Cardiac muscle cell (in vitro differentiated cells and primary cell): ENCODE measurements at regions not wholly inside any gene's neighbourhood (a gene's known extent, or its start where the extent isn't known, plus 50 kb on each side); places are given as distances from the start of the nearest gene placed in this dataset.
A peak's percentile ranks its signal among the peaks of the same experiment; 100 is the strongest.

Experiments used
- DNase-seq, 2 donors: peaks; one replicate each; pipeline versions ENCODE4 v3.0.0 to v3.0.0-alpha.2; 2010 to 2017; ENCODE audit warnings: low read depth in 1 of 2, low spot score in 1 of 2
- H3K27ac ChIP-seq: fragments of 200-600 bp; sonication (generic); 2 replicates; pipeline ENCODE4 v1.5.1; 2016
- H3K27me3 ChIP-seq: fragments of 200-600 bp; sonication (generic); 2 replicates; pipeline ENCODE4 v1.6.0; 2016; ENCODE audit warnings: control low read depth
- H3K36me3 ChIP-seq: fragments of 200-600 bp; sonication (generic); 2 replicates; pipeline ENCODE4 v1.5.1; 2016; ENCODE audit warnings: control low read depth
- H3K4me1 ChIP-seq: fragments of 200-600 bp; sonication (generic); 2 replicates; pipeline ENCODE4 v1.8.1; 2017; ENCODE audit warnings: low read depth, mild to moderate bottlenecking, mixed run types
- H3K4me3 ChIP-seq: fragments of 200-600 bp; sonication (generic); 2 replicates; pipeline ENCODE4 v1.5.1; 2016; ENCODE audit warnings: mild to moderate bottlenecking
- H3K9me3 ChIP-seq: fragments of 200-600 bp; sonication (generic); 2 replicates; pipeline ENCODE4 v1.5.1; 2017; ENCODE audit warnings: low read depth, mild to moderate bottlenecking, control low read depth
- TF ChIP-seq, protein P1 (sequence below): IDR thresholded peaks from 2 replicates; pipeline ENCODE4 v1.5.1; 2012; ENCODE audit warnings: low read depth, mild to moderate bottlenecking, low read length

DNA sequence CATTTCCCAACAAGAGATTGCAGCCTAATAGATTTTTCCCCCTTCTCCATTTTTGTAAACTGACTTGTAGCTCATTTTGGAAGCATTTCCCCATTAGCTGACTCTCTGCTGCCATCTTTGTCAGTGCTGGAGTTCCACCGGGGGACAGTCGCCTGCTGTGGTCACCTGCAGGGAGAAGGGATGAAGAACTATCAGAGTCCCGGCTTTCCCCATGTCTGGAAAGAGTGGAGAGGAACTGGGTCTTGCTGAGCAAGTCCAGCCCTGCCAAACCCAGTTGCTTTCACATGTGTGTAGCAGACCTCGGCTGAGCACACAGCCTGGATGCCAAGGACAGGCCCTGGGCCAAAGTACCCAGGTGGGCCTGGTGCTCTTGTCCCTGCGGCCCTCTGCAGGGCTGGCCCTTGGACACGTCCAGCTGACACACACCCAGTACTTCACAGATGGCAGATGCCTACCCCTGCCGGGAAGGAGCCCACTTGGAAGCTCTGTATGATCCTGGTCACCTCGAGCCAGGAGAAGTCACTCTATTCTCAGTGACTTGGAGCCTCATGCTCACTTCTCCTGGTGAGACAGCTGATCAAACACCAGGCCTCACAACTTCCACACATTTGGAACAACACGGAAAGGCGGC lies 157.3 kb upstream of the NPVF start:
- H3K27me3 ChIP-seq = no peaks in the 10 kb centered on the region
- DNase-seq = no peak
- H3K4me3 ChIP-seq = no peak overlapping the region
- H3K9me3 ChIP-seq = no peaks in the 10 kb centered on the region
- H3K36me3 ChIP-seq = no peaks in the 10 kb centered on the region
- H3K27ac ChIP-seq = no peak overlapping the region
- H3K4me1 ChIP-seq = no peaks in the 10 kb centered on the region
- TF ChIP-seq, protein P1, sequence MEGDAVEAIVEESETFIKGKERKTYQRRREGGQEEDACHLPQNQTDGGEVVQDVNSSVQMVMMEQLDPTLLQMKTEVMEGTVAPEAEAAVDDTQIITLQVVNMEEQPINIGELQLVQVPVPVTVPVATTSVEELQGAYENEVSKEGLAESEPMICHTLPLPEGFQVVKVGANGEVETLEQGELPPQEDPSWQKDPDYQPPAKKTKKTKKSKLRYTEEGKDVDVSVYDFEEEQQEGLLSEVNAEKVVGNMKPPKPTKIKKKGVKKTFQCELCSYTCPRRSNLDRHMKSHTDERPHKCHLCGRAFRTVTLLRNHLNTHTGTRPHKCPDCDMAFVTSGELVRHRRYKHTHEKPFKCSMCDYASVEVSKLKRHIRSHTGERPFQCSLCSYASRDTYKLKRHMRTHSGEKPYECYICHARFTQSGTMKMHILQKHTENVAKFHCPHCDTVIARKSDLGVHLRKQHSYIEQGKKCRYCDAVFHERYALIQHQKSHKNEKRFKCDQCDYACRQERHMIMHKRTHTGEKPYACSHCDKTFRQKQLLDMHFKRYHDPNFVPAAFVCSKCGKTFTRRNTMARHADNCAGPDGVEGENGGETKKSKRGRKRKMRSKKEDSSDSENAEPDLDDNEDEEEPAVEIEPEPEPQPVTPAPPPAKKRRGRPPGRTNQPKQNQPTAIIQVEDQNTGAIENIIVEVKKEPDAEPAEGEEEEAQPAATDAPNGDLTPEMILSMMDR = no peak

DNA sequence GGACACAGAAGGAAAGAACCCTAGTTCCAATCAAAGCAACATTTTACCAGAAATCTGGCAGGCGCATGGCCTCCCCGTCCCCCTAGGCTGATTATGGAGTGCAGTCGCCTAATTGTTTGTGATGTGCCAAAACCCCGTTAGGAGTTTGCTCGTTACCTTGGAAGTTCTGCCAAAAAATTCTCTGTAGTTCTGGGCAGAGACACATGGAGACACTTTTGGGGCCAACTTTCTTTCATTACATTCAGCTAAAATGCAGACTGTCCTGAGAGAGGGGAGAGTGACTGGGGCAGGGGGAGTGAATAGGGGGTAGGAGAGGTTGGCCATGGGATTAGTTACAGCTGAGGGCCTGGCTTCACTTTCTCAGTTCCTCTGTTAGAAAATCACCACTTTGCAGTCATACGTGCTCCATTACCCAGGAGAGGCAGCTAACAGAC lies 158.0 kb upstream of the NPVF start:
- Histone ChIP-seq H3K4me1 (no peaks in the 10 kb centered on the region), H3K4me3 (no peak overlapping the region), H3K9me3 (no peaks in the 10 kb centered on the region), H3K36me3 (no peaks in the 10 kb centered on the region), H3K27ac (no peak overlapping the region), H3K27me3 (no peaks in the 10 kb centered on the region)
- TF ChIP-seq, protein P1 = no peak
- no peak for DNase-seq

DNA sequence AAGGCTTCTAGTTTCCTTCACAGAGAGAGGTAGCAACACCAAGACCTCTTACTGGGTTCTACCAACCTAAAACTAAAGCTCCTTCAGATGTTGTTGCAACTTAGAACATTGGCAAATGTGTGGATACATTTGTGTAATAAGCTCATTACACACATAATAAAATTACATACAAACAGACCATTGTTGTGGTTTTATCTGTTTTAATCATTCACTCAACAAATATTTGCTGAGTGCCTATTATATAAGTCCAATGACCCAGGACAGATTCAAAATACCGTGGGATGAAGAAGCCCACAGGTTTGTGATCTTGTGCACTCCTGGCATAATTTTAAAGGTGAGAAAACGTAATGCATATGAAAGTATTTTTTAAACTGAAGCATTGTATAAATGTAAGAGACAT lies 160.4 kb upstream of the NPVF start:
- DNase-seq = no peak
- Histone ChIP-seq H3K36me3 (no peaks in the 10 kb centered on the region), H3K27ac (no peak overlapping the region), H3K4me3 (no peak overlapping the region), H3K4me1 (no peaks in the 10 kb centered on the region), H3K9me3 (no peaks in the 10 kb centered on the region), H3K27me3 (no peaks in the 10 kb centered on the region)
- TF ChIP-seq, protein P1 = no peak

DNA sequence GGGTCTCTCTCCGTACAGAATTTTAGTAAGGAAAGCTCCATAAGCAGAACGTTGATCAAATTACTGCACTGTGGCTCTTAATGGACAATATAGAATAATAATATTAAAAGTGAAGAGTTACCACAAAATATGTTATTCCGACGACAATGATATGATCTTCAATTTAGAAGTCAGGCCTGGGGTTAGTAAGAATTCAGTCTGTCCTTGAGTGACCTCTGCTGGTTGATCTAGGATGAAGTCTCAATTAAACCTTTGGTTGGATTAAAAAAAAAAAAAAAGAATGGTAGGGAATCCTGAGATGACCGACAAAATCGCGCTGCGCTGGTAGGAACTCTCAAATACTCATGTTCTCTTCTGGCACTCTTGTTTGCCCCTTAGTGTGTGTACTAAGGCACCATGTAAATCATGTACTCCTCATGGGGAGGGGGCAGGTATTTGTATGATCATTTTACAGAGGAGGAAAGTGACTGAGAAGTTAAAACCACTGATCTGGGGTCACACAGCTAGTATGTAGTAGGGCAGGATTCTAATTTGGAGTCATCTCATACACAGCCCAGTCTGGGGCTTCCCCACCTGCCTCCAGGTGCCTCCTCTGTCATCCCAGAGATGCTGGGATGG lies 161.3 kb upstream of the NPVF start:
- no peak overlapping the region for H3K27ac ChIP-seq
- TF ChIP-seq, protein P1 = peak; percentile 56
- H3K36me3 ChIP-seq = no peaks in the 10 kb centered on the region
- no peak overlapping the region for H3K4me3 ChIP-seq
- H3K27me3 ChIP-seq = no peaks in the 10 kb centered on the region
- peak; percentile 67 to 76 for DNase-seq
- no peaks in the 10 kb centered on the region for H3K4me1 ChIP-seq
- H3K9me3 ChIP-seq = no peaks in the 10 kb centered on the region

DNA sequence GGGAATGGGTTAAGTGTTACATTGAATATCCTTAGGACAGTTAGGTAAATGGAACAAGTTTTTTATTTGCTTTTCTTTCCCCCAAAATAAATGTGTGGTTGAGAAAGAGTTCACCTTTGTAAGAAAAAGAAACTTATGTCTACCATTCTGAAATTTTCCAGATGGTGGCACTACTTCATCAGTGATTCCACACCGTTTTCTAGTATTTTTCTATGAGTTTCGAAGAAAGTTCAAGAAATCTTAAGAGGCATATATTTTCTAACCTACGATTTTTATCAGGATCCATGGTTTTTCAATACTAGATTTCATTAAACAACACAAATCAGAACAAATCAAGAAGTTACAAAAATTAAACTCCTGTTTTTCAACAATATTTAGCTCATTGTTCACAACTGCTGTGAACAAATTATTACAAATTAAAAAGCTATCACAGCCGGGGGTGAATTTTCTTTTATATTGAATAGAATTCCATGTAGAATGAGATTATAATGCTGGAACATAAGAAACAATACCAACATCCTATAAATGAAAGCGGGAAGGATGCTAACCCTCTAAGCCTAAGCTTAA lies 163.1 kb upstream of the NPVF start:
- peak; percentile 29 to 62 for DNase-seq
- no peaks in the 10 kb centered on the region for H3K27me3 ChIP-seq
- H3K4me1 ChIP-seq = no peaks in the 10 kb centered on the region
- TF ChIP-seq, protein P1 = peak; percentile 50
- no peak overlapping the region for H3K27ac ChIP-seq
- H3K4me3 ChIP-seq = no peak overlapping the region
- no peaks in the 10 kb centered on the region for H3K9me3 ChIP-seq
- no peaks in the 10 kb centered on the region for H3K36me3 ChIP-seq
